A673 (cell line): ENCODE measurements at regions not wholly inside any gene's neighbourhood (a gene's known extent, or its start where the extent isn't known, plus 50 kb on each side); places are given as distances from the start of the nearest gene placed in this dataset.

Experiments
- BruUV-seq: library from RNA; stranded (reverse); fragments of 400-500 nt; replicated peaks from 2 replicates; lab custom pipeline; 2021; lab: Mats Ljungman, UMichigan
- CTCF ChIA-PET: fragments of 300-600 bp; sonication (Branson Sonifier 250); formaldehyde crosslinking; loops from one replicate; lab custom pipeline; 2022; ENCODE audit warnings: antibody characterized with exemption; lab: Charles Lee
- POLR2A ChIA-PET: fragments of 300-600 bp; sonication (Branson Sonifier 250); formaldehyde crosslinking; loops from one replicate; lab custom pipeline; 2022; ENCODE audit warnings: antibody characterized with exemption; ENCODE audit not compliant: low non-redundant PET; lab: Charles Lee
- DNase-seq: peaks from one replicate; pipeline ENCODE4 v3.0.0-alpha.2; 2015; ENCODE audit warnings: low spot score
- H3K27ac ChIP-seq: fragments of 200-600 bp; sonication (generic); 2 replicates; pipeline ENCODE4 v1.5.1; 2016; ENCODE audit warnings: mixed run types, low read depth, mild to moderate bottlenecking, mixed read lengths, antibody characterized with exemption, low read length; ENCODE audit not compliant: poor library complexity, severe bottlenecking
- H3K27me3 ChIP-seq: fragments of 200-600 bp; sonication (generic); replicated peaks from 2 replicates; pipeline ENCODE4 v1.6.1; 2017; ENCODE audit warnings: mixed run types, low read depth, mild to moderate bottlenecking, mixed read lengths, antibody characterized with exemption, low read length; ENCODE audit not compliant: insufficient read depth, poor library complexity
- H3K36me3 ChIP-seq: fragments of 200-600 bp; sonication (generic); 2 replicates; pipeline ENCODE4 v1.6.1; 2016; ENCODE audit warnings: mixed run types, mild to moderate bottlenecking, mixed read lengths, antibody characterized with exemption, low read length; ENCODE audit not compliant: insufficient read depth, poor library complexity, severe bottlenecking
- H3K4me1 ChIP-seq: fragments of 200-600 bp; sonication (generic); 2 replicates; pipeline ENCODE4 v1.6.1; 2017; ENCODE audit warnings: mixed run types, mild to moderate bottlenecking, mixed read lengths, antibody characterized with exemption, low read length; ENCODE audit not compliant: insufficient read depth, poor library complexity, severe bottlenecking
- H3K4me3 ChIP-seq: fragments of 200-600 bp; sonication (generic); 2 replicates; pipeline ENCODE4 v1.5.1; 2016; ENCODE audit warnings: low read depth, mixed run types, mild to moderate bottlenecking, mixed read lengths, low read length; ENCODE audit not compliant: poor library complexity, severe bottlenecking
- H3K9me3 ChIP-seq: fragments of 200-600 bp; sonication (generic); 2 replicates; pipeline ENCODE4 v1.6.1; 2016; ENCODE audit warnings: mixed run types, low read depth, mild to moderate bottlenecking, mixed read lengths, antibody characterized with exemption, low read length; ENCODE audit not compliant: poor library complexity, severe bottlenecking
- CTCF ChIP-seq: fragments of 300-800, 200-600 bp; sonication (generic); conservative IDR thresholded peaks from 2 replicates; pipeline ENCODE4 v1.5.1; 2017; ENCODE audit warnings: low read depth, mild to moderate bottlenecking, antibody characterized with exemption, low read length, moderate library complexity, mixed read lengths
- EZH2 ChIP-seq: fragments of 200-600 bp; sonication (generic); IDR thresholded peaks from 2 replicates; pipeline ENCODE4 v1.6.1; 2017; ENCODE audit warnings: borderline replicate concordance, low read depth, mild to moderate bottlenecking, mixed read lengths, antibody characterized with exemption, low read length; ENCODE audit not compliant: poor library complexity, severe bottlenecking
- intact Hi-C: fragments of 100-400 bp; cut with micrococcal nuclease; formaldehyde crosslinking; loops from one replicate; pipeline ENCODE4 v1.10.0; 2022; ENCODE audit not compliant: unreplicated experiment

DNA sequence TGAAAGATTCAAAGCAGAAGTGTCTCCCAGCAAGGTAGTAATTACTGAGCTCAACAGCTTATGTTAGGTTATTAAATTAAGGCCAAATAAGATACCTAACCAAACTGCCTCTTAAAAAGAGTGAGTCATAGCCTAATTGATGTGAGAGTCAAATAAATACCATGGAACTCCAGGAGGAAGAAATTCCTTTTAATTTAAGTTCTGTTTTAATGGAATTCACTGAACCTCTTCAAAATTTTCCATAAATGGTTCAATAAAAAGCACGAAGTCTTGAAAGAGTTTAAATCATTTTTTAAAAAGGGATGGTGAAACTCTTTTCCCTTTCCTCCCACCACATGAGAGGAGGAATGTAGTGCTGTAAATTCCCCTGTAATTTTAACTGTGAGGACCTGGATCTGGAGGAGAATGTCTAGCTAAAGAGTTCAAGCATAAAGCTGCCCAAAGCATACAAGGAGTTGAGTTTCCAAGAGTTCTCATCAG is 180.8 kb upstream of the MMADHC start:
- DNase-seq: peak; percentile 42
- H3K27ac ChIP-seq: no peak overlapping the region
- no peaks in the 10 kb centered on the region for H3K9me3 ChIP-seq
- H3K36me3 ChIP-seq: no peaks in the 10 kb centered on the region
- TF ChIP-seq CTCF: no peak
- TF ChIP-seq EZH2: no peak
- H3K4me3 ChIP-seq: no peak overlapping the region
- BruUV-seq: no TSS peak
- H3K27me3 ChIP-seq: no peaks in the 10 kb centered on the region
- CTCF ChIA-PET: interaction anchor here (0.7 kb wide), 1 partner anchor 170 kb away, joined by 3 read pairs; no protein-coding TSS in a partner anchor
- POLR2A ChIA-PET: no interaction called here
- peaks cover 17% of the 10 kb centered on the region for H3K4me1 ChIP-seq
- intact Hi-C loops: no loop called here

GRCh38 chr2:149767516-149767974 is 180.0 kb upstream of the MMADHC start:
- Histone ChIP-seq H3K27ac (no peak overlapping the region), H3K9me3 (no peaks in the 10 kb centered on the region), H3K36me3 (no peaks in the 10 kb centered on the region), H3K27me3 (no peaks in the 10 kb centered on the region), H3K4me3 (peak overlapping the region; percentile 9), H3K4me1 (peaks cover 17% of the 10 kb centered on the region)
- TF ChIP-seq EZH2 (no peak), CTCF (no peak)
- BruUV-seq: no TSS peak
- DNase-seq: peak; percentile 65
- CTCF ChIA-PET: no interaction called here
- intact Hi-C loops: no loop called here
- POLR2A ChIA-PET: no interaction called here

- H3K27ac ChIP-seq: no peak overlapping the region
- no peaks in the 10 kb centered on the region for H3K9me3 ChIP-seq
- no peak for DNase-seq
- intact Hi-C loops: no loop called here
- peaks cover 17% of the 10 kb centered on the region for H3K4me1 ChIP-seq
- H3K4me3 ChIP-seq: no peak overlapping the region
- no peaks in the 10 kb centered on the region for H3K27me3 ChIP-seq
- ChIA-PET POLR2A (no interaction called here), CTCF (no interaction called here)
- TF ChIP-seq EZH2 (no peak), CTCF (no peak)
- no TSS peak for BruUV-seq
- no peaks in the 10 kb centered on the region for H3K36me3 ChIP-seq
Observed at GRCh38 chr2:149766339-149766738, 178.8 kb upstream of the MMADHC start.
